ENCODE measurements at regions not wholly inside any gene's neighbourhood (a gene's known extent, or its start where the extent isn't known, plus 50 kb on each side); places are given as distances from the start of the nearest gene placed in this dataset.
A peak's percentile ranks its signal among the peaks of the same experiment; 100 is the strongest.

DNA sequence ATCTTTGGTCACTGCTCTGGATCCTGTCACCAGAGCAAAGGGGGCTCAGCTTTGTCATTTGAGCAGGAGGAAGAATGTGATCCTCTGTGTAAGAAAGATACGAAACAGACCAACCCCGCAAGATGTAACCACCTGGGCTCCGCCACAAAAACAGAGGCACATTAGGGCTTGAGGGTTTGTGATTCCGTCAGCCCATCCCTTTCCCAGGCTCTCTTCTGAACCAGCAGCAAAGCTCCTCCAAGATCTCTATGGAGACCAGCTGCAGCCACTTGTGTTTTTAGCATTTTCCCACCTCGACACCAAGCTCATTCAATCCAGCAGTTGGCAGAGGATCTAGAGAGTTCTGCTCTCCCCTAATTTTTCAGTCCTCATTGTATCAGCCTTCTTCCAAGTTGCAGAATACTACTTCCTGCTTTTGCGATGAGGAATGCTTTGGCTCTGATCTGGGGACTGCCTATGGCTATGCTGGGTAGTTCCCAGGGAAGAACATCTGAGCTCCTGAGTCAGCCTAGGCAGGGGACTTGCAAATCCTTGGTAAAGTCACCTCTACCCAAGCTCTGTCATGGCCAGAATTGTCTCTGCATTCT lies 139.6 kb upstream of the RAB12 start:
- TF ChIP-seq, protein P1, sequence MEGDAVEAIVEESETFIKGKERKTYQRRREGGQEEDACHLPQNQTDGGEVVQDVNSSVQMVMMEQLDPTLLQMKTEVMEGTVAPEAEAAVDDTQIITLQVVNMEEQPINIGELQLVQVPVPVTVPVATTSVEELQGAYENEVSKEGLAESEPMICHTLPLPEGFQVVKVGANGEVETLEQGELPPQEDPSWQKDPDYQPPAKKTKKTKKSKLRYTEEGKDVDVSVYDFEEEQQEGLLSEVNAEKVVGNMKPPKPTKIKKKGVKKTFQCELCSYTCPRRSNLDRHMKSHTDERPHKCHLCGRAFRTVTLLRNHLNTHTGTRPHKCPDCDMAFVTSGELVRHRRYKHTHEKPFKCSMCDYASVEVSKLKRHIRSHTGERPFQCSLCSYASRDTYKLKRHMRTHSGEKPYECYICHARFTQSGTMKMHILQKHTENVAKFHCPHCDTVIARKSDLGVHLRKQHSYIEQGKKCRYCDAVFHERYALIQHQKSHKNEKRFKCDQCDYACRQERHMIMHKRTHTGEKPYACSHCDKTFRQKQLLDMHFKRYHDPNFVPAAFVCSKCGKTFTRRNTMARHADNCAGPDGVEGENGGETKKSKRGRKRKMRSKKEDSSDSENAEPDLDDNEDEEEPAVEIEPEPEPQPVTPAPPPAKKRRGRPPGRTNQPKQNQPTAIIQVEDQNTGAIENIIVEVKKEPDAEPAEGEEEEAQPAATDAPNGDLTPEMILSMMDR (IDR thresholded peaks at IDR 0.05; ENCODE audit: extremely low read depth, missing control alignments): no peak

DNA sequence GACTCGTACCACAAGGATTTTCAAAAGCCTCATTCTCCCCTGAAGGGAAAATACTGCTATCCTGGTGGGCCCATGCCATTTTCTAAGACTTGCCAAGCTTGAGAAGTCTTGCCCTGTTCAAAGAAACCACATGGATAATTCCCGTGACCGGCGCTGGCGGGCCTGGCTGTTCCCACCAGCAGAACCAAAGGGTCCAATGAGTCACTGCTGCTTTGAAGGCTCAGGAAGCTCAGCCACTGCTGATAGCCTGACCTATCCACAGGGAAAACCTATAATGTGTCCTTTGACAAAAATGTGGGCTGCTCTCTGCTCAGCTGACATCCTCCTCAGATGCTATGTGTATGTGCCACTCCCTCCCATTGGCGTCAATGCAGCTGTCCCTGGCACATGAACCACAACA lies 137.9 kb upstream of the RAB12 start:
- DNase-seq (ENCODE audit: low spot score): no peak
- TF ChIP-seq, protein P1 (IDR thresholded peaks at IDR 0.05; ENCODE audit: extremely low read depth, missing control alignments): no peak

More for the DNA sequence above, 139.6 kb upstream of the RAB12 start:
- no peak for DNase-seq (ENCODE audit: low spot score)

DNA sequence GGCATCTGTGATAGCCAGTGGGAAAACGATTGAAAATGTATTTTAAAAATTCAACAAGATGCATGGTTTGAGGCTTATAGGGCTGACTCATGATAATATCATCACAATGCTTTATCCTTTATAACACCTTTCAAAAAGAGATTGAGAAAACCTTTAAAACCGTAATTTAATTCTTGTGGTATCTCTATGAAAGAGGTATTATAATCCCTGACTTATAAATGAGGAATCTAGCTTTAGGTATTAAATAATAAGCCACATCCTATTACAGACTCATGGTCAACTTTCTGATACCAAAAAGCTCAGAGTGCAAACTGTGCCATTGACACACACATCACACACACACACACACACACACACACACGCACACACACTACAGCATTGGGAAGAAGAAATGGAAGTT lies 134.6 kb upstream of the RAB12 start:
- TF ChIP-seq, protein P1 (IDR thresholded peaks at IDR 0.05; ENCODE audit: extremely low read depth, missing control alignments): no peak
- no peak for DNase-seq (ENCODE audit: low spot score)

DNA sequence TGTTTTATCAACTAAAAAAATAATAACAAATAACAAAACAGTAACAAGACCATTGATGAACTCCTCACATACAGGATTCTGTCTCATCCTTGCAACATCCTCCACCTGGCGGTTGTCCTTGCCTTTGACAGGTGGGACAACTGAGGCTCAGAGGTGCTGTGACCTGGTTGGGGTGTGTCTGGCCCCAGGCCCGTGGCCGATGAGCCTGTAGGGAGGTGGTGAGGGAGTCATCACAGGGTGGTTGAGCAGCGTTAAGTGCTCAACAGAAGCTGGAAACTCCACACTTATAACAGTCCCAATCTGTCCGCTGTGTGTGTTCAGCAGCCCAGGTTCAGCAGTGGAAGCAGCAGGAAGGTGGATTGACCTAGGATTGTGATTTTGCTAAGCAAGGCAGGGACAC lies 131.6 kb upstream of the RAB12 start:
- no peak for DNase-seq (ENCODE audit: low spot score)
- TF ChIP-seq, protein P1 (IDR thresholded peaks at IDR 0.05; ENCODE audit: extremely low read depth, missing control alignments): no peak

DNA sequence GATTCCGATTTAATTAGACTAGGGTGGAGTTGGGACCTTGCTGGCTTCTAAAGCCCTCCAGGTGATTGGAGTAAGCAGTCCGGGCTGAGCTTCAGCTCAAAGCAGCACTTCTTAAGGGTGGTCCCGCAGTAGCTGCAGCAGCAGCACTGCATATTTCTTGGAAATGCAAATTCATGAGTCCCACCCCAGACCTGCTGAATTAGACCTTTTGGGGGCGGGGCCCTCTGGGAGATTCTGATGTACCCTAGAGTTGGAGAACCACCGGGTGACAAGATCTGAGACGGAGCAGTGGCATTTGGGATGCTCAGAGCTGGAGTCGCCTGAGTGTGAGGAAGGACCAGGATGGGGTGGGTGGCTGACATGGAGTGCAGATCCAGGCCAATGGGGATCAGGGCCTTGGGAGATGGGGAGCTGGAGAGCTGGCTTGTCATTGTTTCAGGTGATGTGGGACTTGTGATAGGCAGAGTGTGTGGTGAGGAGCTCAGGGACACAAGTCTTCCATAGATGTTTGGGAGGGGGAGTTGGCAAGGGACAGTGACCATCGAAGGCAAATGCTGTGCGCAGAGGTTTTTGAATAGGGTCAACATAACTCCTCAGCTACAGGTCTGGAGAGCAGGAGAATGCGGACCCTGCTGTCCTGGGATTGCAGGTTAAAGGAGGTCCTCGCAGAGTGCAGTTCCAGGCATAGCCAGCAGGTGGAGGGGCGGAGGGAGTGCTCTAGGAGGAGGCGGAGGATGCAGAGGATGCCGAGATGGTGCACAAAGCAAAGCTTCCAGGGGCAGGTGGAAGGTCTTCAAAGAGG lies 130.9 kb upstream of the RAB12 start:
- TF ChIP-seq, protein P1 (IDR thresholded peaks at IDR 0.05; ENCODE audit: extremely low read depth, missing control alignments): peak; percentile 77
- peak; percentile 80 for DNase-seq (ENCODE audit: low spot score)

DNA sequence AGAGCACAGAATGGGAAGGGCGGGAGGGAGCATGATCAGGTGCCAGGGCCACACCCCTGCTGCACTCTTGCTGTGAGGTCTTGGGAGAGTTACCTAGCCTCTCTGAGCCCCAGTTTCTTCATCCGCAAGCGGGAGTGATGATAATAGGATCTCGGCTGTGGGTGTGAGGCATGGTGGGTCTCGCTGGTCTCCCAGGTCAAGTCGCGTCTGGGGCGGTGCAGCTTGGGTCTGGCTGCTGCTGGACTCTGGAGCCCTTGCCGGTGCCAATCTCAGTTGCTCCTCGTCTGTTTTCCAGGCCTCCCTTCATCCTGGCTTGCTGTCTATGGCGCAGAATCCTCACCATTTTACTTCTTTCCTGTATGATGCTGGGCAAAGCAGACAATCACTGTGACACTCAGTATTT lies 130.3 kb upstream of the RAB12 start:
- TF ChIP-seq, protein P1 (IDR thresholded peaks at IDR 0.05; ENCODE audit: extremely low read depth, missing control alignments): no peak
- no peak for DNase-seq (ENCODE audit: low spot score)

DNA sequence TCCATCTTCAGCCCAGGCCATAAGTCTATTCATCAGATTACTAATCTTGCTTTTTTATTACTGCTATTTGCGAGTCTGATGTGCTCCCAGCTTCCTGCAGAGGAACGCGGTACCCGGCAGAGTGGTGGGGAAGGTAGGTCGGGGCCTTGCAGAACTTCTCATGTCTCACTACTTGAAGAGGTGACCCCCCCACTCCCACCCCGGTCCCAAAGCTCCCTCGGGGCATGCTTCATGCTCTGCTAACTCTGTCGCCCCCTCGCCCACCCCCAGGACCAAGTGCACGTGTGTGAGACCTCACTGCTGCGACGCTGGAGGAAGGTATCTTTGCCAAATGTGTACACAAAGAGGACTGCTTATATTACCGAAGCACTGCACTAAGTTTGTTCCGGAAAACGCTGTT lies 129.4 kb upstream of the RAB12 start:
- TF ChIP-seq, protein P1 (IDR thresholded peaks at IDR 0.05; ENCODE audit: extremely low read depth, missing control alignments): no peak
- no peak for DNase-seq (ENCODE audit: low spot score)

Data from GM20000 (cell line).